ENCODE measurements at regions not wholly inside any gene's neighbourhood (a gene's known extent, or its start where the extent isn't known, plus 50 kb on each side); places are given as distances from the start of the nearest gene placed in this dataset.
"Not testable (repeated sequence)": the region's sequence is repeated elsewhere in the genome, so short reads cannot be mapped to it uniquely, and the experiment has no call there.

DNA sequence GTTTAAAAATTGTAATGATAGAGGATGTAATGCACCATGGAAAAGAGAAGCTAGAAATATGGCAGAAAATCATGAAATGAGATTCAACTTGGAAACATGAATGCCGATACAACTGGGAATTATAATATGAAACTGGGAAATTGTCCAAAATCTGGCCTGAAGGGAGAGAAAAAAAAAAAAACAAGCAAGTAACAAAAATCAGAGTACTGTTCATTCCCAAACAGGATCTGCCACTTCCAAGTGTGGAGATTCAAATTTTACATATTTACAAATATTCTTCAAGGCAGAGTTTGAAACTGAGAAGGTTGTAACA lies 56.6 kb upstream of the MOCS2 start:
- intact Hi-C loops (cut with DNase I), result loop anchor here in 3 of 10 donors (5.0 to 10.0 kb wide), 3 partner anchors 269 to 1066 kb away; no protein-coding TSS in a partner anchor
- peaks cover 0 to under 1% (median 0%) of the 10 kb centered on the region in 9 donors for H3K27me3 ChIP-seq
- TF ChIP-seq POLR2A (IDR thresholded peaks at IDR 0.05), result no peak
- TF ChIP-seq, protein P1, sequence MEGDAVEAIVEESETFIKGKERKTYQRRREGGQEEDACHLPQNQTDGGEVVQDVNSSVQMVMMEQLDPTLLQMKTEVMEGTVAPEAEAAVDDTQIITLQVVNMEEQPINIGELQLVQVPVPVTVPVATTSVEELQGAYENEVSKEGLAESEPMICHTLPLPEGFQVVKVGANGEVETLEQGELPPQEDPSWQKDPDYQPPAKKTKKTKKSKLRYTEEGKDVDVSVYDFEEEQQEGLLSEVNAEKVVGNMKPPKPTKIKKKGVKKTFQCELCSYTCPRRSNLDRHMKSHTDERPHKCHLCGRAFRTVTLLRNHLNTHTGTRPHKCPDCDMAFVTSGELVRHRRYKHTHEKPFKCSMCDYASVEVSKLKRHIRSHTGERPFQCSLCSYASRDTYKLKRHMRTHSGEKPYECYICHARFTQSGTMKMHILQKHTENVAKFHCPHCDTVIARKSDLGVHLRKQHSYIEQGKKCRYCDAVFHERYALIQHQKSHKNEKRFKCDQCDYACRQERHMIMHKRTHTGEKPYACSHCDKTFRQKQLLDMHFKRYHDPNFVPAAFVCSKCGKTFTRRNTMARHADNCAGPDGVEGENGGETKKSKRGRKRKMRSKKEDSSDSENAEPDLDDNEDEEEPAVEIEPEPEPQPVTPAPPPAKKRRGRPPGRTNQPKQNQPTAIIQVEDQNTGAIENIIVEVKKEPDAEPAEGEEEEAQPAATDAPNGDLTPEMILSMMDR (IDR thresholded peaks at IDR 0.05), result no peak
- H3K27ac ChIP-seq, result peak overlapping the region in 5 of 12 donors; percentile 17 to 48 (median 30)
- H3K4me1 ChIP-seq, result peaks cover 0 to 35% (median 7%) of the 10 kb centered on the region in 12 donors
- H3K36me3 ChIP-seq, result no peaks in the 10 kb centered on the region
- ATAC-seq (no peak), DNase-seq (no peak)
- WGBS, 4 donors, result 35 to 60% (median 57%) methylated on average over 1 of the region's 1 CpG
- H3K4me3 ChIP-seq, result no peak overlapping the region
- no peaks in the 10 kb centered on the region for H3K9me3 ChIP-seq

DNA sequence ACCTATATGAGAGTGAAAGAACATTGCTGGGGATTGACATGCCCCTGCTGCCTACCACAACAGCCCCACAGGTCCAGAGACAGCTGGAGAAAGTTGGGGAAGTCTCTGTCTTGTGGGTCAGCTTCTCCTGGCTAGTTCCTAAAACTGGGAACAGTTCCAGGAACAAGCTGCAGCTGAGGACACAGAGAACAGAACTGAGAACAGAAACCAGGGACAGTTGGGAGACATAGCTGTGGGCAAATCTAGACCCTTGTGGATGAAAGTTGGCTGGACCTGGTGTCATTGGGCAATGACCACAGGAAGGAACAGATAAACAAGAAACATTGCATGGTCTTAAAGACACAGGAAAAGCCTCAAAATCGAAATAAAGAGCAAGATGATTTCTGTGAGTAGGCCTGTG lies 58.3 kb upstream of the MOCS2 start:
- peak in 4 of 5 donors; percentile 28 to 61 (median 44) for DNase-seq
- no peak for TF ChIP-seq POLR2A (IDR thresholded peaks at IDR 0.05)
- TF ChIP-seq, protein P1 (IDR thresholded peaks at IDR 0.05), result no peak
- Histone ChIP-seq H3K4me1 (peaks cover 0 to 35% (median 7%) of the 10 kb centered on the region in 12 donors), H3K27me3 (peaks cover 0 to 3% (median 0%) of the 10 kb centered on the region in 9 donors), H3K36me3 (no peaks in the 10 kb centered on the region), H3K4me3 (no peak overlapping the region), H3K9me3 (no peaks in the 10 kb centered on the region), H3K27ac (peak overlapping the region in 10 of 12 donors; percentile 2 to 51 (median 36))
- 37 to 54% (median 45%) methylated on average over 1 of the region's 1 CpG for WGBS, 4 donors
- intact Hi-C loops (cut with DNase I), result loop anchor here in 3 of 10 donors (5.0 to 10.0 kb wide), 3 partner anchors 267 to 1064 kb away; no protein-coding TSS in a partner anchor
- ATAC-seq, result peak; percentile 91 to 96 (median 94)

DNA sequence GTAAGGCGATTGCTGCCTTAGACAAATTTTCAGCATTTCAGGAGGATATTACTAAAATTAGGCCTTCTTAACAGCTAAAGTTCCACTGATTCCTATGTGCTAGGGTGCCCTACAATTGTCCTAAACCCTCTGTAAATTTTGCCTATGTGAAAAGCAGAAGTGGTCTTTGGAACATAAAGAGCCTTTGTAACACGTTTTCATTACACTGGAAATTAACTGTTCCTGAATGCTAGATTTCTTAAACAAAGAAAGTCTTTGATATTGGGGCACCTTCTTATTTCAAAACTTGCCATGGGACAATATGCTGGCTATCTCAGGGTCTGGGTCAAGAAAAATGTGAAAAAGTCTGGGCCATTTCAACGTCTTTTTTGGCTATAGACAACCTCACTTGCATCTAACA lies 60.4 kb upstream of the MOCS2 start:
- Histone ChIP-seq H3K36me3 (no peaks in the 10 kb centered on the region), H3K27me3 (peaks cover 0 to 4% (median 0%) of the 10 kb centered on the region in 9 donors), H3K9me3 (no peaks in the 10 kb centered on the region), H3K4me3 (no peak overlapping the region), H3K27ac (no peak overlapping the region), H3K4me1 (peaks cover 0 to 30% (median 5%) of the 10 kb centered on the region in 12 donors)
- ATAC-seq (no peak), DNase-seq (no peak)
- WGBS, 4 donors, result 67 to 72% (median 69%) methylated on average over 3 of the region's 3 CpGs
- TF ChIP-seq, protein P1 (IDR thresholded peaks at IDR 0.05), result no peak
- TF ChIP-seq POLR2A (IDR thresholded peaks at IDR 0.05), result no peak
- intact Hi-C loops (cut with DNase I), result loop anchor here in 9 of 10 donors (5.0 to 10.0 kb wide), 8 partner anchors 255 to 1062 kb away; no protein-coding TSS in a partner anchor

DNA sequence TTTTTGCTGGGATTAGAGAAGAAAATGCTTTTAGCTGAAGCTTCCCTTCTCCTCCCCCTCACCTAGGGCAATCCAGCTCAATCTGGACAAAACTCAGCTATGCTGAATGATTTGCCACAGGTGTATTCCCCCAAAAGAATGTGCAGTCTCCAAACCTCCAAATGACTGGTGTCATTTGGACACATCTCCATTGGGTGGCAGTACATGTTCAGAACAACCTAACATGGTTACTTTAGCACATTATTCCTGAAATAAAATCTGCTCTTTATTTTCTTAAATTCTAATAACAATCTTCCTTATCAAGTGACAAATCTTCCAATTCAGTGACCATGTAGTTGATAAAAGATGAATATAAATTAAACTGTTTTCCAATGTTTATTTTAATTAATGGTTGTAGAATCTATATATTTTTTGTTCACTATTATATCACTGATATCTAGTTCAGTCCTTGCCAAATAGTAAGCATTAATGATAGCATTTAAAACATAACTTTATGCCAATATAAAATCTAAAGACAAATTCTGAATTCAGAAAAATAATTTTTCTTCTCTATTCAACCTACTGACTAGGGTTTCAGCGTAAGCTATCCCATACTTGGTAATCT lies 61.3 kb upstream of the MOCS2 start:
- TF ChIP-seq, protein P1 (IDR thresholded peaks at IDR 0.05), result peak; percentile 32 to 66 (median 54)
- TF ChIP-seq POLR2A (IDR thresholded peaks at IDR 0.05), result no peak
- Histone ChIP-seq H3K4me1 (peaks cover 0 to 25% (median 5%) of the 10 kb centered on the region in 12 donors), H3K4me3 (no peak overlapping the region), H3K27me3 (peaks cover 0 to 4% (median 0%) of the 10 kb centered on the region in 9 donors), H3K9me3 (no peaks in the 10 kb centered on the region), H3K36me3 (no peaks in the 10 kb centered on the region), H3K27ac (no peak overlapping the region)
- WGBS, 4 donors, result 99 to 100% (median 99%) methylated on average over 1 of the region's 1 CpG
- DNase-seq (no peak), ATAC-seq (peak in 1 of 4 donors; percentile 62)
- intact Hi-C loops (cut with DNase I), result loop anchor here in 7 of 10 donors (5.0 to 10.0 kb wide), 6 partner anchors 254 to 1061 kb away; no protein-coding TSS in a partner anchor

DNA sequence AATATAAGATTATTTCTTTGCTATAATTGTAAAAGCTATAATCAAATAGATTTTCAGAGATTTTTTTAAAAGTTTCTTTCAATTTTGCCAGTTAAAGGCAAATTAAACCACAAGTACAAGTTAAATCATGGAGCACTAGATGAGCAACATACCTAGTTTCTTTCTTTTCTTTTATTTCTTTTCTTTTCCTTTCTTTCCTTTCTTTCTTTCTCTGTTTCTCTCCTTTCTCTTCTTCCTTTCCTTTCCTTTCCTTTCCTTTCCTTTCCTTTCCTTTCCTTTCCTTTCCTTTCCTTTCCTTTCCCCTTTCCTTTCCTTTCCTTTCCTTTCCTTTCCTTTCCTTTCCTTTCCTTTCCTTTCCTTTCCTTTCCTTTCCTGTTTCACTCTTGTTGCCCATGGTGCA lies 62.5 kb upstream of the MOCS2 start:
- H3K4me3 ChIP-seq, H3K9me3 ChIP-seq, ATAC-seq, DNase-seq, H3K27me3 ChIP-seq, H3K27ac ChIP-seq, H3K36me3 ChIP-seq: not testable (repeated sequence)
- intact Hi-C loops (cut with DNase I), result loop anchor here in 7 of 10 donors (5.0 to 10.0 kb wide), 6 partner anchors 253 to 1060 kb away; no protein-coding TSS in a partner anchor
- H3K4me1 ChIP-seq, result peaks cover 0 to 22% (median 5%) of the 10 kb centered on the region in 12 donors

Data from heart left ventricle (tissue), 16 donors.